Lower lobe of right lung (tissue), 2 donors: ENCODE measurements at regions not wholly inside any gene's neighbourhood (a gene's known extent, or its start where the extent isn't known, plus 50 kb on each side); places are given as distances from the start of the nearest gene placed in this dataset.

Experiments used
- ATAC-seq, 2 donors: fragments of 200-7000 bp; cut with Tn5 transposase; one replicate each; pipeline ENCODE4 v1.9.1; 2020 to 2022; ENCODE audit warnings: mild to moderate bottlenecking in 2 of 2, moderate library complexity in 2 of 2
- DNase-seq: peaks from one replicate; pipeline ENCODE4 v3.0.0-alpha.2; 2020
- H3K27ac ChIP-seq: fragments of 200-600 bp; one replicate; pipeline ENCODE4 v1.8.0; 2022
- H3K27me3 ChIP-seq: fragments of 200-600 bp; one replicate; pipeline ENCODE4 v1.8.0; 2022; ENCODE audit warnings: low read depth
- H3K36me3 ChIP-seq: fragments of 200-600 bp; one replicate; pipeline ENCODE4 v1.8.0; 2022; ENCODE audit warnings: mild to moderate bottlenecking
- H3K4me1 ChIP-seq: fragments of 200-600 bp; one replicate; pipeline ENCODE4 v1.8.0; 2022
- H3K4me3 ChIP-seq: fragments of 200-600 bp; one replicate; pipeline ENCODE4 v1.8.0; 2022; ENCODE audit warnings: mild to moderate bottlenecking
- H3K9me3 ChIP-seq: fragments of 200-600 bp; one replicate; pipeline ENCODE4 v1.8.0; 2022
- CTCF ChIP-seq: fragments of 200-600 bp; IDR thresholded peaks from one replicate; pipeline ENCODE4 v1.8.0; 2022; ENCODE audit warnings: antibody characterized with exemption, mild to moderate bottlenecking
- intact Hi-C: fragments of 100-400 bp; cut with DNase I; formaldehyde crosslinking; loops from one replicate; pipeline ENCODE4 v1.11.0; 2022
- donor health status: DM: no; HTN: yes; CAD: no; lungs with severe emphysema.

DNA sequence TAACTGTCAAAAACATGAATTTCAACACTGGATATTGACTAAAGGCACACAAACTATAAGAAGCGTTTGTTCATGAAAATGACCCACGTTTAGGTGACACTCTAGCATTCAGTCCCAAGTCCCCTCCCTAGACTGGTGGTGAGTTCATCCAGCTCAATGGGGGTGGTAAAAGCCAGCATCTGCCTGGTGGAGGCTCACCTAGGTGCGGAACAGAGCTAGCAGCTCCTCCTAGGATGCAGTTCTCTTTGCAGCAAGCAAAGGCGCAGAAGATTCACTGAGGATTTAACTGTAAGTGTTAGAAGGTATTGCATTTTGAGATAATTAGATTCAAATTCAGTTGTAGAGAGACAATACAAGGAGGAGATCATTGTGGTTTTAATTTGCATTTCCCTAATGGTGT, 87.6 kb downstream of the VSTM2A start:
- ATAC-seq: no peak
- intact Hi-C loops: no loop called here

GRCh38 chr7:54622696-54623309, 80.6 kb downstream of the VSTM2A start:
- intact Hi-C loops: no loop called here
- no peak for DNase-seq
- no peaks in the 10 kb centered on the region for H3K4me1 ChIP-seq
- no peaks in the 10 kb centered on the region for H3K36me3 ChIP-seq
- no peak overlapping the region for H3K4me3 ChIP-seq
- ATAC-seq: no peak
- no peak for TF ChIP-seq CTCF
- H3K27me3 ChIP-seq: no peaks in the 10 kb centered on the region
- H3K27ac ChIP-seq: no peak overlapping the region
- no peaks in the 10 kb centered on the region for H3K9me3 ChIP-seq

More for the DNA sequence above, 87.6 kb downstream of the VSTM2A start:
- Histone ChIP-seq H3K36me3 (no peaks in the 10 kb centered on the region), H3K9me3 (no peaks in the 10 kb centered on the region), H3K4me3 (no peak overlapping the region), H3K4me1 (no peaks in the 10 kb centered on the region), H3K27ac (no peak overlapping the region), H3K27me3 (no peaks in the 10 kb centered on the region)
- no peak for TF ChIP-seq CTCF
- no peak for DNase-seq
